Erythroblast (primary cell): ENCODE measurements at regions not wholly inside any gene's neighbourhood (a gene's known extent, or its start where the extent isn't known, plus 50 kb on each side); places are given as distances from the start of the nearest gene placed in this dataset.
"Not testable (repeated sequence)": the region's sequence is repeated elsewhere in the genome, so short reads cannot be mapped to it uniquely, and the experiment has no call there.

ENCODE experiments used
- GATA1 ChIP-seq: IDR thresholded peaks from 2 replicates; pipeline ENCODE4 v1.6.1; 2011; ENCODE audit warnings: low read depth, mild to moderate bottlenecking, control low read depth, low read length, moderate library complexity
- POLR2A ChIP-seq: IDR thresholded peaks from 2 replicates; pipeline ENCODE4 v1.6.1; 2011; ENCODE audit warnings: mild to moderate bottlenecking, low read length

GRCh38 chr14:78013911-78014310 is 156.3 kb upstream of the NRXN3 start:
- not testable (repeated sequence) for TF ChIP-seq POLR2A, GATA1
